ENCODE measurements at regions not wholly inside any gene's neighbourhood (a gene's known extent, or its start where the extent isn't known, plus 50 kb on each side); places are given as distances from the start of the nearest gene placed in this dataset.

DNA sequence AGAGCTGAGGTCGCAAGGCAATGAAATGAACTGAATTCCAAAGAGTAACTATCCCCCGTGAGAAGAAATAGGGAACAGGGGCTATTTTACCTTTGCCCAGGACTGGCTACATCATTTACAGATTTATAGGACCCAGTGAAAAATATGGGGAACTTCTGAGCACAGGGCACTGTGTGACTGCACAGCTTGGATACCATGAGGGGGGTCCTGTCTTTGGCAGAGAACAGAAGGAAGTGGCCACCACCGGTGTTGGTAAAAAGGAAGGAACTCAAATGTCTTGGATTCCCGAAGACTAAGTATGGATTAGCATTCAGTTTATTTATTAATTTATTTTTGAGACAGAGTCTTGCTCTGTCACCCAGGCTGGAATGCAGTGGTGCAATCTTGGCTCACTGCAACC is 119.6 kb downstream of the B3GNT2 start:
- TF ChIP-seq POLR2A (conservative IDR thresholded peaks at IDR 0.05): no peak
- no peak for TF ChIP-seq MED1 (CRISPR knock-in tag; IDR thresholded peaks at IDR 0.05; ENCODE audit: borderline replicate concordance)
- TF ChIP-seq GATAD2B (IDR thresholded peaks at IDR 0.05; ENCODE audit: borderline replicate concordance): no peak
- no peak for TF ChIP-seq FOXJ3 (CRISPR knock-in tag; IDR thresholded peaks at IDR 0.05)
- no peak for TF ChIP-seq RBBP5 (IDR thresholded peaks at IDR 0.05; ENCODE audit: borderline replicate concordance, insufficient read depth, low read length, poor library complexity, severe bottlenecking)
- no peak for TF ChIP-seq FOXA1 (IDR thresholded peaks at IDR 0.05; ENCODE audit: borderline replicate concordance)
- TF ChIP-seq, protein P1, sequence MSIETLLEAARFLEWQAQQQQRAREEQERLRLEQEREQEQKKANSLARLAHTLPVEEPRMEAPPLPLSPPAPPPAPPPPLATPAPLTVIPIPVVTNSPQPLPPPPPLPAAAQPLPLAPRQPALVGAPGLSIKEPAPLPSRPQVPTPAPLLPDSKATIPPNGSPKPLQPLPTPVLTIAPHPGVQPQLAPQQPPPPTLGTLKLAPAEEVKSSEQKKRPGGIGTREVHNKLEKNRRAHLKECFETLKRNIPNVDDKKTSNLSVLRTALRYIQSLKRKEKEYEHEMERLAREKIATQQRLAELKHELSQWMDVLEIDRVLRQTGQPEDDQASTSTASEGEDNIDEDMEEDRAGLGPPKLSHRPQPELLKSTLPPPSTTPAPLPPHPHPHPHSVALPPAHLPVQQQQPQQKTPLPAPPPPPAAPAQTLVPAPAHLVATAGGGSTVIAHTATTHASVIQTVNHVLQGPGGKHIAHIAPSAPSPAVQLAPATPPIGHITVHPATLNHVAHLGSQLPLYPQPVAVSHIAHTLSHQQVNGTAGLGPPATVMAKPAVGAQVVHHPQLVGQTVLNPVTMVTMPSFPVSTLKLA (conservative IDR thresholded peaks at IDR 0.05): no peak
- no peak for TF ChIP-seq ZNF121 (CRISPR knock-in tag; conservative IDR thresholded peaks at IDR 0.05)
